CD1c-positive myeloid dendritic cell (primary cell): ENCODE measurements at regions not wholly inside any gene's neighbourhood (a gene's known extent, or its start where the extent isn't known, plus 50 kb on each side); places are given as distances from the start of the nearest gene placed in this dataset.
"Not testable (repeated sequence)": the region's sequence is repeated elsewhere in the genome, so short reads cannot be mapped to it uniquely, and the experiment has no call there.

ENCODE experiments used
- DNase-seq: peaks from one replicate; pipeline ENCODE4 v3.0.0-alpha.2; 2016; ENCODE audit errors: extremely low spot score

DNA sequence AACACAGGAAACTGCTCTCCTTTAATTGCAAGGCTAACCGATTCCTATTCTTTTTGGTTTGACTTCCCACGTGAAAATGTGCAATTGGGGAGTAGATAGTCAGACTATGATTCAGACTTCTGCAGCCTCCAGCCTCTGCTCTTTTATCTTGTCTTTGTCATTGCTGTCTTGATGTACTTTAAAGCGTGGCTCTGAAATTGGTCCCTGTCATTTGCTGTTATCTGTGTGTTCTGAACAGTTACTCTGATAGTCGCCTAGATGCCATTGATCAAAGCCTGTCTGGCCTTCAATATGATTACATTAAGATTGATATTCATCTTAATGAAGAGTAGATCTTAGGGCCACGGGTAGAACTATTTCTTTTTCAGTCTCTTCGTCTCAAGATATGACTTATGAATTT, 799.2 kb downstream of the REEP3 start:
- DNase-seq, result no peak

DNA sequence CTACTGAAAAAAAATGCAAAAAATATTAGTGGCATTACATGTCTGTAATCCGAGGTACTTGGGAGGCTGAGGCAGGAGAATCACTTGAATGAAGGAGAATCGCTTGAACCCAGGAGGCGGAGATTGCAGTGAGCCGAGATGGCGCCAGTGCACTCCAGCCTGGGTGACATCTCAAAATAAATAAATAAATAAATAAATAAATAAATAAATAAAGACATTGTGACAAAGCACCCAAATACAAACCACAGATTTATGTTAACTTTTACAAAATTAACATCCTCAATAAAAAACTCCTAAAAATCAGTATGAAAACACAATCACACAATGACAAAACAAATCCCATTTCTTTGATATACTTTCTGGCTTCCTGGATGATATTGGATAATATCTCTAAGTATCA, 808.3 kb downstream of the REEP3 start:
- no peak for DNase-seq

DNA sequence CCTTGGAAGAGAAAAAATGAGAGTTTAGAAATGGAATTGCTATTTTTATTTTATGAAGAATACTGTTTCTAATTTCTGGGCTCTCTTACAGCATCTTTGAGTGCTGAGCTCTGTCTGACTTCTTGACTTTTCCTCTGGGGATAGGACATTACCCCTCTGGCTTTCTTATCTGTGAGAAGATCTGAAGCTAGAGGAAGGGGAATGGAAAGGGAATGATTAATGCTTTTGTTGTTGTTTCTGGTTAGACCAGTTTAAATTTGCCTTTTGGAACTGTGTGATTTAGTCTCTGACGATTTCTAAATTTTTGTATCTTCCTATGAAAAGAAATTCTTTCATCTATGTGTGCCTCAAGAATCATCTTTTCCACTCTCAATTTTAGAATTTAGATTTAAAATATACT, 811.4 kb downstream of the REEP3 start:
- DNase-seq, result no peak

DNA sequence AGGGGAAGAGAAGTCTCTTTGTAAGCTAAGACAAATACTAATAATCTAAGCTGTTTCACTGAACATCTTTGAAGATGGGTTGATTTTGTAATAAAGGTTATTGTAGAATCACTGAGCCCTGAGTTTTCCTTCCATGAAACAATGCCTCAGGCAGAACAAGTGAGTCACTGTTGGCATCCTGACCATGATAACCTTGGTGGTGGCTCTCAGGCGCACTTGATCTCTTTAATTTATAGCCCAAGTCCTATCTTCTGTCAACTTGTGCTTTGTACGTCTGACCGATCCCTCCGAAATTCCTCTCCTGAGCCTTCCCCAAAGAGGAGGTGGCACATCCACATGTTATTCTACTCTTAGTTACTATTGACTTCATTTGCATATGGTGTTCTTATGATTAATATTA, 812.9 kb downstream of the REEP3 start:
- no peak for DNase-seq

DNA sequence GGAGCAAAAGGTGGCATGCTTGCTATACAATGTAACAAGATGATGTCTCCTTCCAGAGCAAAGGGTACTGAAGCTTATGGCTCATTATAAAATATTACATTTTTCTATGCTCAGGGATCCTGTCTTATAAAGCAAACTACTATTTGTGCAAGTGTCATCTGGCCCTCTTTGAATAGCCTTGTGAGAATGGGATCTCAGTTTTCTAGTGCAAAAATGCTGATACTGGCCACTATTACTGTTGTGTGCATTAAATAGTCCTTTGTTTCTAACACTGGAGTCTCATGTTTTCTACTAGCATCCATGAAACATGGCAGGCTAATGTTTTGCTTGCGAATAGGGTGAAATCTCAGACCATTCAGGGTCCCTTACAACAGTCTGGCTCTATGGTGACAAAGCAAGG, 823.0 kb downstream of the REEP3 start:
- no peak for DNase-seq

DNA sequence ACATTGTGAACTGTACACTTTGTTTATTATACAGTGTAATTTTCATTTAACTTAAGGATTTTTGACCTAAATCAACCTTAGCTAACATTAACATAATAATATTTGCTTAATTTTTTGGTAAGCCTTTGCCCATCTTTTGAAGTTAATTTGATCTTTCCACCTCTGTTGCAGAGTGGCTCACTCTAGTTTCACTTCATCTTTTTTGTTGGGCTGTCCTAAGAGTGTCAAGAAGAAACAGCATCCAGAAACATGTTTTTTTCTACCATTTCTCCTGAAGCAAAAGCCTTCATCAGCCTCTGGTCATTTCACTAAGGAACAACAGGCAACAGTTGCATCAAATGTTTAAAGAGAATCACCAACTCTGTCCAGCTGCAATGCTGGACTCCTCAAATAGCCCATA, 824.7 kb downstream of the REEP3 start:
- no peak for DNase-seq

DNA sequence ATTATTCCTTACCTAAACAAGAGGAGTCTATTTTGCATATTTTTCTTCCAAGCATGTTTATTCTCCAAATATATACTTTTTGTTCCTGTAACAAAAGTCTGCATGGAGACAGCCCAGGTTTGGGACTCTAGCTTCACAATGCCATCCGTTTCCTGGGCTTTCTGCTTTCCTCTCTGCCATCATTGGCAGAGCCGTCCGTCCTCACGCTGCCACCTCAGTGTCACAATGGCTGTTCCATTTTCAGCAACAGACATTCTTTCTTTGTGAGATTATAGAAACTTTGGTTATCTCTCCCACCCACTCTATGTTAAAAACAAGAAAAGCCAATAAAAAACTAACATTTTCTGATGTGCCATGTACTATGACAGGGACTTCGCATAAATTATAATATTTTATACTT, 825.2 kb downstream of the REEP3 start:
- no peak for DNase-seq

DNA sequence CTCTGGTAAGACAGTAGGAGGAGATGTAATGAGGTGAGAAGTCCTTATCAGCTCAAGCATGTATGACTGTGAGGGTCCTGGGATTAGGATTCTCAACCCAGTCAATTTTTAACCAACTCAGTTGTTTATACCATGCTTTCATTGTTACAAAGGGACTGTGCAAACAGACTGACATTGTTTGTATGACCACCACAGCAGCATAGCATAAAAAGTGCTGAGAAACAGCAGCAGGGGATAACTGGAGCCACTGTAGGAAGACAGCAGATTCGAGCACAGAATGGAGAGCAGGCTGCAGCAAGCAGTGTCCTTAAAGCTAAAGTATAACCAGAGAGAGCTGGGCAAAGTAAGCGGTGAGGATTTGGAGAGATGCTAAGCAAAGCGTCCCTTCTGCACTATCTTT, 829.5 kb downstream of the REEP3 start:
- DNase-seq, result no peak

DNA sequence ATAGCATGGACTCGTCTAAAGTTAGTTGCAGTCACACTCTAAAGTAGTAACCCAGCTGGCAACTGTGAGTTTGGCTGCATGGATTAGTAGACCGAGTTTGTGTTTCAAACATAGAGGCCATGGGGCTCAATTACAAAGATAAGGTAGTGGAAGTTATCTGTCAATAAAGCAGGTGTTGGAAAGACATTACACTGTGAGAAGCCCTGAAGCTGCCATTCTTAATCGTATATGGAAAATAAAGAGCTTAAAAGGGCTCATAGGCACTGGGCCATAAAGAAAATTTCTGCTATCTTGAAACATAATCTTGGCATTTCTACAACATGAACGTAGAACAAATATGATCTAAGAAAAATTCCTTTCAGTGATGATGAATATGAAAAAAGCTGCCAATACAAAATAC, 837.7 kb downstream of the REEP3 start:
- no peak for DNase-seq

DNA sequence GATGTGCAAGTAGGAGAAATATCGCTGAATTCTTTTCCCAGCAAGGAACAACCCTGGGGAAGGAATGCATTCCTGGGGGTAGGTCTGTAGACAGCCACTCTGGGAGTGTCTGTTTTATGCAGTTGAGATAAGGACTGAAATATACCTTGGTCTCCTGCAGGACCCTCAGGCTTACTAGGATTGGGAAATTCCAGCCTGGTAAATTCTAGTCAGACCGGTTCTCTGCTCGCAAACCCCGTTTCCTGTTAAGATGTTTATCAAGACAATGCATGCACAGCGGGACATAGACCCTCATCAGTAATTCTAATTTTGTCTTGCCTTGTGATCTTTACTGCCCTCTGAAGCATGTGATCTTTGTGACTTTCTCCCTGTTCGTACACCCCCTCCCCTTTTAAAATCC, 839.0 kb downstream of the REEP3 start:
- not testable (repeated sequence) for DNase-seq

DNA sequence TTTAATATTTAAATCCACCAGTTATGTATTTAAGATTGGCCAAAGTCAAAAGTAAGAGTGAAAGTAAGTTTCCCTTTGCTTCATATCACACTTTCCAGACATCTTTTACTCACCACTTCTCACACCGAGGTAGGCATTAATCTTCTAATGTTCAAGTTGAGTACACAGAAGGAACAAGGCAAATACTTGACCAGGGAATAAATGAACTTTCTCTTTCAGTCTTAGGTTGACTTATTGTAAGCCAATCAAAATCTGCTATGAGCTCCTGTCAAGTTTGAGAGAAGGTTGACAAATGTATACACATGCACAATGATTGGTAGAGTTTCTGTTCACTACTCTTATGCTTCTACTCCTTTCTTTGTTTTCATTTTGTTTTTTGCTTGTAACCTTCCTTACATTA, 842.5 kb downstream of the REEP3 start:
- no peak for DNase-seq

DNA sequence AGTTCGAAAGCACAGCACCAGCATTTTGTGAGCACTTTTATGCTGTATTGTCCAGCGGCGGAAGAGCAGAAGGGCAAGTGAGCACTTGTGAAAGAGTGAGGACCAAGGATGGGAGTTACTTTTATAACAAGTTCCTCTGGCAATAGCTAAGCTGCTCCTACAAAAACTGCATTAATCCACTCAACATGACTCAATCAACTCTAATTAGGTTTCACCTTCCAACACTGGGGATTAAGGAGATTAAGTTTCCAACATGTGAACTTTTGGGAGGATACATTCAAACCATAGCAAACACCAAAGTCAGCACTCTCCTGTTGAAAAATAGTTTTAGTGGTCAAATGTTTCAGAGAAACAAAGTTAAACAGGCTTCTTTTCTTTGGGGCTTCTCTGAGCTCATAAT, 844.5 kb downstream of the REEP3 start:
- DNase-seq, result no peak

DNA sequence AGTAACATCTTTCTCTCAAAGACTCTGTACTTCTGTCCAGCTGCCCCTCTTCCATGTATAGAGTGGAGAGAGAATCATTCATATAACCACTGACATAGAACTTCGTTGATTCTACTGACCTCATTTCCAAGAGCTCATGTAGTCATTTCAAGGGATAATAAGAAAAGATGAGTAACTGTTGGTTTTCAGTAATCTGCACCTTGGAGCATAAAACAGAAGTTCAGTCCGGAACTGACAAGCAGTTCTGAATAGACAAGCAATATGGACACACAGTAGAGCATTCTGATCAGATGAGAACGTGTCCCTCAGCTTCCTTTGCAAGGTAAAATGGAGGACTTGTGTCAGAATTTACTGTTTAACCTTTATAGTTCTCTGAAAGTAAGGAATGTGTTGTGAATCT, 847.1 kb downstream of the REEP3 start:
- no peak for DNase-seq

DNA sequence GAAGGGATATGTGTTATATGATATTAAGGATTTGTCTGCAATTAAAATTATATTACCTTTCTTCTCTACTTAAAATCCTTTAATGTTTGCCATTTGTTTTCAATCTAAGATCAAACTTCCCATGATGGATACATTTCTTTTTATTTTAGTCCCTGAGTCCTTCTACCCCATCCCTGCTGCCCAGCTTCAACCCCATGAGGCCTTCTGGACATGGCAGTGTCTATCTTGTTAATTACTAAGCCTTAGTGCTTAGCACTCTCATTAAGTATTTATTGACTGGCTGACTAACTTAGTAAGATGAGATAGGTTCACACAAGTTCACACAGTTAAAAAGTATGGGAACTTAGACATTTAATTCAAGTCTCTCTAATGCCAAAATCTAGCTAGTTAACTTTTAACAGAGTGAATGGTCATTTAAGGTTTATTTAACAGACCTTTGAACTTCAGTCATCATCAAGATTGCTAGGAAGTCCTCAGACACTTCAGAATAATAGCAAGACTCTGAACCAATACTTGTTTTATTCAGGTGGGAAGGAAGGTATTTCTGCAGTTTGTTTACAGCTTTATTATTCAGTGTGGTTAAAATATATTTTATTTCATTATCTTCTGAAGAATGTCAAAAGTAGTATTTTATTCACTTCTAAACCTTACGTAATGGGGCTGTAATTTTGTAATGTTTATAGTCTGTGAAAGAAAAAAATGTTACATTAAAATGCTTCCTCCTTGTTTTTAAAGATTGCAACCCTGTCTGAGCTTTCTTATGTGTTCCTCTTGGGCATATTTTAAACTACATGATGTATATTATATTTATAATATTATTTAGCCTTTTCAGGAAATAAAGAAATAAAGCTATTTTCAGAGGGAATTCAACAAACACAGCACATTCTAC, 848.9 kb downstream of the REEP3 start:
- no peak for DNase-seq

DNA sequence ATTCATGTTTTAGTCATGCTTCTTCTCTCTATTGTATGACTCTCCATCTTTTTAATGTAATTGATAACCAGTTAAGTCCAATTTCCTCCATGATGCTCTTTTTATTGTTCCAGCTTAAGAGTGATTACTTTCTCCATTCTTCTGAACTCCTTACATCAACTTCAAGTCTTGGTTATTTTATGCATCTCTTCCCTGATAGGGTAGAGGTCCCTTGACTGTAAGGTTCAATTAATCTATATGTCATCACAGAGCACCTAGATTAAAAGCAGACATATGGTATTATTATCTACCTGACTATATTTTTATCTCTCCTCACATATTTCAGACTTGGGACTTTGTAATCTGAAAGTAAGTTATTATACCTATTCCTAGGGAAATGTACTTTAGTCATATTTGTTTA, 853.1 kb downstream of the REEP3 start:
- DNase-seq, result no peak

DNA sequence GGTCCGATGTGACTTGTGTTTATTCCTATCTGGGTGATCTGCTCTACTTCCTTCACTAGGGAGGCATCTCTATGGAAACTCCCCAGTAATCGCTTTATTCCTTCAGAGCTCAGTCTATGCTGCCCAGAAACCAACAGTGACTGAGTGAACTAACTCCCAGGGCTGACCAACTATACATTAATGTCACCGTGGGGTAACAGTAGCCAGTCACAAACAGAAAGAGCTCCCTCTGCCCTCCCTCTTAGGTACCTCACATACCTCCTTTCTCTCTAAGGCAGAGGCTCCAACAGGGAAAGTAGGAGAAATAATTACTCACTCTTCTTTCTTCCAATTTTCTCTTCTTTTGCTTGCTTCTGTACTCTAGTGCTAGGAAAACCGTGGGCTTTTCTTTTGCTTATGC, 855.0 kb downstream of the REEP3 start:
- no peak for DNase-seq

DNA sequence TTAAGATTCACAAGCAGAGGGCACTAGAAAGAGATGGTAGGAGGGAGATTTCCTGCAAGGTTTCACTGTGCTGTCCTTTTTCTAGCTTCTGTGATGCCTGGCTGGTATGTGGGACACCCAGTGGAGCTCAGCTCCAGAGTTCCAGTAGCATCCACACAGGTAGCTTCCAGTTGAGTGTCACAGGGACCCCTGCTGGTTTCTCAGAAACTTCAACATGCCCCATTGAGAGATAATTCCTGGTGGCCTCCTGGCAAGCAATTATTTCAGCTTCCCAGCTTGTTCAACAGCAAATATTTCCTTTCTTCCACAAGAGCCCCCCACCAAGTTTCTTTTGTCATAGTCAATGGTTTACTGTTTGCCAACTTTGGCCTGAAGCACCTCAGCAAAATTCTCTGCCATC, 858.7 kb downstream of the REEP3 start:
- DNase-seq, result no peak

DNA sequence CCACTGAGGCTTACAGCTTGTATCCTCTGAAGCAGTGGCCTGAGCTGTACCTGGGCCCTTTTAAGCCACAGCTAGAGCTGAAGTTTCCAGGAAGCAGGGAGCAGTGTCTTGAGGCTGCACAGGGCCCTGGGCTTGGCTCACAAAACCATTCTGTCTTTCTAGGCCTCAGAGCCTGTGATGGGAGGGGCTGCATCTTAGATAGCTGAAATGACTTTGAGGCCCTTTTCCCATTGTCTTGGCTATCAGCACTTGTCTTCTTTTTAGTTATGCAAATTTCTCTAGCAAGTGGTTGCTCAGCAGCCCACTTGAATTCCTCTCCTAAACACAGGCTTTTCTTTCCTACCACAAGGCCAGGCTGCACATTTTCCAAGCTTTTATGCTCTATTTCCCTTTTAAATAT, 864.2 kb downstream of the REEP3 start:
- no peak for DNase-seq

DNA sequence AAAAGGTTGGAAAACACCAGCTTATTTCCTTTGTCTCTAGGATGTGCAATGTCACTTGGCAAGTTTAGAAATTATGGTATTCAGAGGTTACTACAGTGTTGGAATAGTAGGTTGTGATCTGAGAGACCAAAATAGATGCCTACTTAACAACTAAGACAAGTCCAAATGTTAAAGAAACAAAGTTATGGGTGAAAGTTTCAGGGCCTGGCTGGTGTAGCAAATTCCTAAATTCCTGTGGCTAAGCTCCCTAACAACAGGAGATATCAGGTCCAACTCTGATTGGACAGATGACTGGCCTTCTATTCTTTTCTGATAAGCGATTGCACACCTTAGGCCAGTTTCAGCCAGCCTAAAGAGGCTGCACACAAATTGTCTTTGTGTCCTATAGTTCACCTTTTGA, 873.5 kb downstream of the REEP3 start:
- DNase-seq, result no peak

DNA sequence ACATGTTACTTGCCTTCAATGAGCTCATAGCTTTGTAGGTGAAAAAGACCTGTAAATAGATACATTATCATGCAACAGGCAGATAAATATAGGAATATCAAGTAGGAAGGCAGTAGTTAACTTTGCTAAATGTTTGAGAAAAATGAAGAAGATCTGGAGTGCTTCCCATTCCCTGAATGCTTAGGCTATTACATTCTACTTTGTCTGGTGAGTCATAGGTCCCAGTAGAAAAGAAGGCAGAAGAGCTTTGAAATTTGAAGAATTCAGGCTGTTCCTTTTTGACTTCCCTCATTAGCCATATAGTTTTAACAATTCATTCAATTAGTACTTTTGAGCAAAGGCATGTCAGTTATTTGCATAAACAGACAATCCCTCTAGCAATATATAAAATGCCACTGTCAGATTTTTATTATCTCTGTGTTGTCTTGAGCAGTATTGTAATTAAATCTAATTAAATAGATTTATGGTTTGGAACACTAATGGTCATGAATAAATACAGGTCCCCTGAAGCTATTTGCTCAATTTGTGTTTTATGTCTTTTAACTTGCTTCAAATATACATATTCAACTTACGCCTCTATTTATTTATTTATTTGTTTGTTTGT, 875.0 kb downstream of the REEP3 start:
- DNase-seq, result no peak

DNA sequence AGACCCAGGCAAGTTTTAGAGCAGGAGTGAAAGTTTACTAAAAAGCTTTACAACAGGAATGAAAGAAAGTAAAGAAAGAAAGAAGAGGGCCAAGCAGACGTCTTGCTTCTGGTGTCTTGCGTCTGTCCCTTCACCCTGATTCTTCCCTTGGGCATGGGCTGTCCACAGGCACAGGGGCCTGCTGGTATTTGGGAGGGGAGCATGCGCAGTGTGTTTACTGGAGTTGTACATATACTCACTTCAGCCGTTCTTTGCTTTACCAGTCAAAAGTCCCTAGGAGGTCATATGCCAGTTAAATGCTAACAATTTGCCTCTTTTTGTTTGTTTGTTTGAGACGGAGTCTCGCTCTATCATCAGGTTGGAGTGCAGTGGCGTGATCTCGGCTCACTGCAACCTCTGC, 875.9 kb downstream of the REEP3 start:
- no peak for DNase-seq

DNA sequence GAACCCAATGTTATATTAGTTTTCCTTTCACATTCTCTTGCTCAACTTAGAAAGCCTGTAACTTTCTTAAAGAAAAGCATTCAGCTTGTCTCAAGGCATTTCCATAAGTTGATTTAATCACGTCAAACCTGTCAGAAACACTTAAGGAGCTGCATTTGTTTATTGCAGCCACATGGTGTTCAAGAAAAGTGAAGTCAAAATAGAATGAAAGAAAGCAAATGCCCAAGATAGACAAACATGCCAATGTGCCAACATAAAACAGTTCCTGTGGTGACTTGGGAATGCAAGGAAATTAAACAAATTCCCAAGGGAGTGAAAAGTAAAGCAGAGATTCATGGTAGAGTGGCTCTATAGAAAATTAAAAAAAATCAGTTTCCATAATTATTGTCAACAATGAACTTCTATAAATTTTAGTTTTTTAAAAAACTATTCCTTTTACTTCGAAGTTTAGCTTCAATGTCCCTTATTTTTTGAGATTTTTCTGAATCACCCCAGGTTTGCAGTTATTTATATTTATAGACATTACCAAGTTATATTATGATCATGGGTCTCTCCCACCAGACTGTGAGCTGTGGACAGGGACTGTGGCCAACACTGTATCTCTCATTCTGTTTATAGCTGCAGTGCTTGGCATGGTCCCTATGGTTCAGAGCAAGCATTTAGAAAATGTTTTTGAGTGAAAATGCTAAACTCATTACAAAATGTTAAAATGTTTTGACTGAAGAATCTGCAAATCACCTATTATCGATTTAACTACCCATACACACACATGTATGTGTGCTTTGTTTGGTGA, 887.4 kb downstream of the REEP3 start:
- DNase-seq, result no peak

DNA sequence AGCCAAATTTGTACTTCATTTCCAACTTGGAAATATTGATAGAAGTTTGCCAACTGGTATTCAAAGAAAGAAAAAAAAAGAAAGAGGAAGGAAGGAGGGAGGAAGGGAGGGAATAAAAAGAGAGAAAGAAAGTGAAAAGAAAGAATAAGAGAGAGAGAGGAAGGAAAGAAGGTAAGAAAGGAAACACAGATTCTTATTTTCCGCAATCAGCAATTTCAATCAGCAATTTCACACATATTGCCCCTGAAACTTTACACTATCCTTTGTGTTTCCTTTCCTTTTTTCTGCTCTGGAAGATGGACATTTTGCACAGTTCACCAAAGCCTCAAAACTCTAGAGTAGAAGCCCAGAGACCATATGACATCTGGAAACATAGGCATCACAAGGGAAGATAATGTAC, 888.1 kb downstream of the REEP3 start:
- DNase-seq, result no peak
